NCI-H82 (cell line): ENCODE measurements at regions not wholly inside any gene's neighbourhood (a gene's known extent, or its start where the extent isn't known, plus 50 kb on each side); places are given as distances from the start of the nearest gene placed in this dataset.
"Not testable (repeated sequence)": the region's sequence is repeated elsewhere in the genome, so short reads cannot be mapped to it uniquely, and the experiment has no call there.

Experiments used
- DNase-seq: peaks from one replicate; lab custom pipeline; 2025; lab: John Stamatoyannopoulos, UW

- no peak for DNase-seq
Measured at GRCh38 chr14:101080922-101081593, 177.5 kb upstream of the RTL1 start.

GRCh38 chr14:101082036-101082435, 178.5 kb upstream of the RTL1 start:
- DNase-seq = no peak

GRCh38 chr14:101082436-101083384, 179.2 kb upstream of the RTL1 start:
- DNase-seq = no peak

GRCh38 chr14:101083564-101084435, 180.3 kb upstream of the RTL1 start:
- peak; percentile 39 for DNase-seq

- DNase-seq = no peak
Measured at GRCh38 chr14:101084436-101084826, 180.9 kb upstream of the RTL1 start.

GRCh38 chr14:101086926-101087325, 183.4 kb upstream of the RTL1 start:
- no peak for DNase-seq

- DNase-seq = no peak
Measured at GRCh38 chr14:101087614-101088394, 184.3 kb upstream of the RTL1 start.

GRCh38 chr14:101088395-101088667, 184.8 kb upstream of the RTL1 start:
- no peak for DNase-seq

- DNase-seq = no peak
Measured at GRCh38 chr14:101088714-101089113, 185.2 kb upstream of the RTL1 start.

- DNase-seq = not testable (repeated sequence)
Measured at GRCh38 chr14:101090478-101090877, 187.0 kb upstream of the RTL1 start.

GRCh38 chr14:101090976-101091375, 187.5 kb upstream of the RTL1 start:
- DNase-seq = no peak

GRCh38 chr14:101094916-101095315, 191.4 kb upstream of the RTL1 start:
- DNase-seq = not testable (repeated sequence)

GRCh38 chr14:101096551-101096950, 193.0 kb upstream of the RTL1 start:
- no peak for DNase-seq

- no peak for DNase-seq
Measured at GRCh38 chr14:101097109-101097793, 193.7 kb upstream of the RTL1 start.

- DNase-seq = no peak
Measured at GRCh38 chr14:101098177-101098576, 194.7 kb upstream of the RTL1 start.

- DNase-seq = no peak
Measured at GRCh38 chr14:101098641-101099040, 195.1 kb upstream of the RTL1 start.

- DNase-seq = no peak
Measured at GRCh38 chr14:101101456-101102056, 198.0 kb upstream of the RTL1 start.

- DNase-seq = no peak
Measured at GRCh38 chr14:101102875-101103274, 199.4 kb upstream of the RTL1 start.

- DNase-seq = no peak
Measured at GRCh38 chr14:101103321-101103901, 199.9 kb upstream of the RTL1 start.

GRCh38 chr14:101104485-101104884, 201.0 kb upstream of the RTL1 start:
- no peak for DNase-seq
